GM10266 (cell line): ENCODE measurements at regions not wholly inside any gene's neighbourhood (a gene's known extent, or its start where the extent isn't known, plus 50 kb on each side); places are given as distances from the start of the nearest gene placed in this dataset.

Experiments used
- DNase-seq: peaks from one replicate; pipeline ENCODE4 v3.0.0; 2012; ENCODE audit errors: extremely low spot score
- CTCF ChIP-seq: IDR thresholded peaks from 2 replicates; pipeline ENCODE4 v1.5.1; 2012; ENCODE audit warnings: mild to moderate bottlenecking, low read depth; ENCODE audit not compliant: control insufficient read depth, insufficient read depth; ENCODE audit errors: missing control alignments

DNA sequence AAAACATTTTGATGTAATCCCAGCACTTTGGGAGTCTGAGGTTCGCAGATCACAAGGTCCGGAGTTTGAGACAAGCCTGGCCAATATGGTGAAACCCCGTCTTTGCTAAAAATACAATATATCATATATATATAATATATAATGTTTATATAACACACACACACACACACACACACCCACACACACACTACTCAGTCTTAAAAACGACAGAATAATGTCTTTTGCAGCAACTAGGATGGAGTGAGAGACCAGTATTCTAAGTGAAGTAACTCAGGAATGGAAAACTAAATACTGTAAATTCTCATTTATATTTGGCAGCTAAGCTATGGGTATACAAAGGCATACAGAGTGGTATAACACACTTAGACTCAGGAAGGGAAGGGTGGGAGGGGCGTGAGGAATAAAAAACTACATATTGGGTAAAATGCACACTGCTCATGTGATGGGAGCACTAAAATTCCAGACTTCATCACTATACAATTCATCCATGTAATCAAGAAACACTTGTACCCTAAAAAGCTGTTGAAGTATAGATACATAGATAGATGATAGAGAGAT, 231.2 kb upstream of the SEMA3A start:
- no peak for DNase-seq

DNA sequence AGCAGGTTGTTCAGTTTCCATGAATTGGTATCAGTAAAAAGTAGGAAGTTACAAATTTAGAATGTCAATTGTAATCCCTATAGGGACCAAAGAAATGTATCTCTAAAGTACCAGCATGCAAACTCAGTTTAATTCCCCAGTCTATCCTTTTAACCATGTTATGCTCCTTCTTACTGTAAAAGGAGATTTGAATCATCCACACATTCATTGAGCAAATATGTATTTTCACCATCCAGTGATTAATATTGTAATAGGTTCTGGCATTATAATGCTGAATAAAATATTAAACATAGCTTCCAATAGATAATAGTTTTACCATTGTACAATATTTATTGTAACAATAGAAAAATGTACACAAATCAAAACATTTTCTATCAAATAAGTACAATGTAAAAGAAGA, 228.2 kb upstream of the SEMA3A start:
- no peak for DNase-seq
- TF ChIP-seq CTCF = no peak

More for the DNA sequence above, 231.2 kb upstream of the SEMA3A start:
- no peak for TF ChIP-seq CTCF

DNA sequence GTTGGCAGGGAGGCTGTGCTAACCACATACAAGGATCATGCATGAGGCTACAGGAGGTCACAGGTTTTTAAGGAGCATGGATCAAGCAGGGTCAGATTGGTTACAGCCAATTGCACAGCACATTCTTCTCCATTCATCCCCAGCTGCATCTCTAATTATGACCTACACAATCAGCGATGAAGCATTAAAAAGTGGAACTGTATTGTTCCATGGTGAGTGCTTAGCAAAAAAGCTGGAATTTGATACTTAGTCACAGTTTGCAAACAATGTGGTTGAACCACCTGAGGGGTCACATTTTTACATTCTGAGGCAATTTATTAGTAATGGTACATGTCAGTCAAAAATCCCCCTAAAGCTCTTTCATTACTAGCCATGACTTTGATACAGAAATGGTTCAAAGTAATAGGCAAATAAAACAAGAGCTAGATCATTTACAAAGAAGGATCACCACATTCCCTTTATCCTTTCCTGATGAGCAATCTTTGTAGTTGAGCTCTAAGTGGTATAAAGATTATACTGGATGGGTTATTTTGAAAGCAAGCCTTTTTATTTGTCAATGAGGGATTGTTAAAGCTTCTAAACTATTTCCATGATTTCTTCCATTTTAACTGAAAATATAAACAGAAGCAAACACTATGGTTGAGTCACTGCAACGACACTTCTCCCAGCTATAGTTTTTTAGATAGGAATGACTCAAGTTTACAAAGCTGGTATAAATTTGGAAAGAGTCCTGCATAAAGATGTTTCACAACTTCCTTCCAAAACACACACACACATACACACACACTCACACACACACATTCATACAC, 217.8 kb upstream of the SEMA3A start:
- no peak for DNase-seq
- no peak for TF ChIP-seq CTCF

GRCh38 chr7:84399661-84400060, 205.1 kb upstream of the SEMA3A start:
- no peak for DNase-seq

GRCh38 chr7:84394219-84394618, 199.6 kb upstream of the SEMA3A start:
- DNase-seq = no peak

More at GRCh38 chr7:84399661-84400060, 205.1 kb upstream of the SEMA3A start:
- TF ChIP-seq CTCF = no peak

DNA sequence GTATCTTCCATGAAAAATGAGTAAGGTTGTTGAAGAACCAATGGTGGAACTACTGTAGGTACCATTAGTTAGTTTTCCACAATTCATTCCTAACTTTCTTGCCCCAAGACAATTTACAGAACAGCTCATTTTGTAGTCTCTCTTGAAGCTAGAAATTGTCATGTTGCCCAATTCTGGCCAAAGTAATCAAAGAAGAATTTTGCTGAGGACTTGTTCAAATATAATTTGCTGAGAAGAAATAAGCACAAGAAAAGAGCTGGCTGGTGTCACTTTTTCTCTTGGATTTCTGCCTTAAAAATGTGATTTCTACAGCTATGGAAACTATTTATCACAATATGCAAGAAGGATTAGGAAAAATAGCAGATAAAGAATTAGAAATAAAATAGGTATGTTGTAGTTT, 199.2 kb upstream of the SEMA3A start:
- no peak for TF ChIP-seq CTCF
- DNase-seq = no peak

More at GRCh38 chr7:84394219-84394618, 199.6 kb upstream of the SEMA3A start:
- TF ChIP-seq CTCF = no peak

DNA sequence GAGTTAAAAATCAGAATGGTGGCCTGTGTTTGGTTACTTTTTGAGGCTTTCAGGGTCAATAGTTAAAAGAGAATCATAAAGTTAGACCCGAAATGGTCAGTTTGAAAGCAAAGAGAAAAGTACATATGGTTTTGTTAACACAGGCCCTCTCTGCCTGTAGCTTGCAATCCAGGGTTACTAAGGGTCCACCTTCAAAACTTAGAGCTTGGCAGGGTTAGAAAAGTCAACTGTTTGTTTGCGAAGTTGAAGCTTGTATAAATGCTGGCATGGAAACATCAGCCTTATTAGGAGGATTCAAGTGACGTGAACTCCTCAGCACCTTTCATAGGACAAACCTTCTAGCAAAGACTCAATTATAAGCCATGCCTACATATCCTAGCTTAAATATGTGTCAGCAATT, 196.3 kb upstream of the SEMA3A start:
- no peak for DNase-seq
- TF ChIP-seq CTCF = no peak
